C4-2B (cell line): ENCODE measurements at regions not wholly inside any gene's neighbourhood (a gene's known extent, or its start where the extent isn't known, plus 50 kb on each side); places are given as distances from the start of the nearest gene placed in this dataset.

ENCODE experiments used
- ZFX ChIP-seq: fragments of 450-650 bp; IDR thresholded peaks from 2 replicates; pipeline ENCODE4 v1.6.1; 2017
- TF ChIP-seq, protein P1 (sequence below): fragments of 450-650 bp; conservative IDR thresholded peaks from 2 replicates; pipeline ENCODE4 v1.5.1; 2017; ENCODE audit warnings: mild to moderate bottlenecking

DNA sequence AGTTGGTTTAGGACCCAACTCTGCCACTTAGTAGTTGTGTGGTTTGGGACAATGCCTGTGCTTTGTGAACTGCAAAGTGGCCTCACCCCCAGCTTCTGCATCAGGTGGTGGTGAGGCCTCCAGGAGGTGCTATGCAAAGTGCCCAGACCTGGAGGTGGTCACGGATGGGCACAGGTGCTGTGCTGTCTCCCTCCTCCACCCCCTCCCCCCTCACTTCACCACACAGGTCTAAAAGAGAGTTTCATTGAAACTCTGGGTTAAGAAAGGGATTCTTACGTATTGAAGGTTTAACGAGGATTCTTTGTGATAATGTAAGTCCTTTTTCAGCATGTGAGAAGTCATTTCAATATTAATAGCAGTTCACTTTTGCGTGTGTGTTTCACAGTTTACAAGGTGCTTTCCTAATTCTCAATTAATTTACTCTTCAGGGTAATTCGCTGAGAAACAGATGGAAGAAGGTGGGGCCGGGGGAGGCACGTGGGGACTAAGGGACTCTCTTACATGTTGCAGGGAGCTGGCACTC is 369.9 kb downstream of the LPIN1 start:
- TF ChIP-seq, protein P1, sequence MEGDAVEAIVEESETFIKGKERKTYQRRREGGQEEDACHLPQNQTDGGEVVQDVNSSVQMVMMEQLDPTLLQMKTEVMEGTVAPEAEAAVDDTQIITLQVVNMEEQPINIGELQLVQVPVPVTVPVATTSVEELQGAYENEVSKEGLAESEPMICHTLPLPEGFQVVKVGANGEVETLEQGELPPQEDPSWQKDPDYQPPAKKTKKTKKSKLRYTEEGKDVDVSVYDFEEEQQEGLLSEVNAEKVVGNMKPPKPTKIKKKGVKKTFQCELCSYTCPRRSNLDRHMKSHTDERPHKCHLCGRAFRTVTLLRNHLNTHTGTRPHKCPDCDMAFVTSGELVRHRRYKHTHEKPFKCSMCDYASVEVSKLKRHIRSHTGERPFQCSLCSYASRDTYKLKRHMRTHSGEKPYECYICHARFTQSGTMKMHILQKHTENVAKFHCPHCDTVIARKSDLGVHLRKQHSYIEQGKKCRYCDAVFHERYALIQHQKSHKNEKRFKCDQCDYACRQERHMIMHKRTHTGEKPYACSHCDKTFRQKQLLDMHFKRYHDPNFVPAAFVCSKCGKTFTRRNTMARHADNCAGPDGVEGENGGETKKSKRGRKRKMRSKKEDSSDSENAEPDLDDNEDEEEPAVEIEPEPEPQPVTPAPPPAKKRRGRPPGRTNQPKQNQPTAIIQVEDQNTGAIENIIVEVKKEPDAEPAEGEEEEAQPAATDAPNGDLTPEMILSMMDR, result no peak
- TF ChIP-seq ZFX, result no peak
